ENCODE measurements at regions not wholly inside any gene's neighbourhood (a gene's known extent, or its start where the extent isn't known, plus 50 kb on each side); places are given as distances from the start of the nearest gene placed in this dataset.

DNA sequence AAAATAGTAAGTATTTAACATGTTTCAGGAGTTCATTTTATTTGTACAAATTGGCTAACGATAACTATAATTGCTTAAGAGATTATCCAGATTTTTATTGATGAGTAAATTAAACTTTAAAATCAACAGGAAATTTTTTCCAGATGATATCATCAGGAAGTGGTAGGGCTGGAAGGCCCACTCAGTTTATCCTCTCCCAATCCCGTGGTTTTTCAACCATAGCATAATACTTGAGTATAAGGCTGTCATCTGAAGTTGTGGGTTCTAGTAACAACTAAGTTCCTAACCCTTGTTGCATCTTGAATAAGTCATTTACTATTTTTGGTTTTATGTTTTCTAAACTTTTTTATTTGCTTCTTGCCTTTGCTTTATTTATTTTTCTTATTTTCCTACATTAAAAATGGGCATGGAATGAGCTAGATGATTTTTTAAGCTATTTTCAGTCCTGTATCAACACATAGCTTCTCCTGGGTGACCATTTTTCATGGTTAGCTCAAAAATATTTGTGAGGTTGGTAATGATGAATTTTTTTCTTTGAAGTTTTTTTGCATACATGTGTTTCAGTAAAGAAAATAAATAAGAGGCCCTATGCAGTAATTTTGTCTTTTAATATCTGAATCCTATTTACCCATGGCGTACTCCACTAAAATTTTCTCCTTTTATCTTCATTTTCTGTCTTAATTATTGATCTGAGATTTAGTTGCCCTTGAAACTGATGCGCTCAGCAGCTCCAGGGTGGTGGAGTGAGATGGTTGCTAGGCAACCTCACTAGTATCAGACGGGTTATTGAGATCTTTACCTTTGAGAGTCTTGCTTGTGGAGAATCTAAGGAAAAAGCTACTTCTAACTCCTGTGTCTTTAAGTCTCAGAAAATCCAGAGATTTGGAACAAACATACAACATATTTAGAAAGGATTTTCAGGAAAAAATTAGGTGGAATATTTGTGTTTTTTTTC lies 452.0 kb upstream of the CCDC179 start:
- TF ChIP-seq, protein P1, sequence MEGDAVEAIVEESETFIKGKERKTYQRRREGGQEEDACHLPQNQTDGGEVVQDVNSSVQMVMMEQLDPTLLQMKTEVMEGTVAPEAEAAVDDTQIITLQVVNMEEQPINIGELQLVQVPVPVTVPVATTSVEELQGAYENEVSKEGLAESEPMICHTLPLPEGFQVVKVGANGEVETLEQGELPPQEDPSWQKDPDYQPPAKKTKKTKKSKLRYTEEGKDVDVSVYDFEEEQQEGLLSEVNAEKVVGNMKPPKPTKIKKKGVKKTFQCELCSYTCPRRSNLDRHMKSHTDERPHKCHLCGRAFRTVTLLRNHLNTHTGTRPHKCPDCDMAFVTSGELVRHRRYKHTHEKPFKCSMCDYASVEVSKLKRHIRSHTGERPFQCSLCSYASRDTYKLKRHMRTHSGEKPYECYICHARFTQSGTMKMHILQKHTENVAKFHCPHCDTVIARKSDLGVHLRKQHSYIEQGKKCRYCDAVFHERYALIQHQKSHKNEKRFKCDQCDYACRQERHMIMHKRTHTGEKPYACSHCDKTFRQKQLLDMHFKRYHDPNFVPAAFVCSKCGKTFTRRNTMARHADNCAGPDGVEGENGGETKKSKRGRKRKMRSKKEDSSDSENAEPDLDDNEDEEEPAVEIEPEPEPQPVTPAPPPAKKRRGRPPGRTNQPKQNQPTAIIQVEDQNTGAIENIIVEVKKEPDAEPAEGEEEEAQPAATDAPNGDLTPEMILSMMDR (IDR thresholded peaks at IDR 0.05): no peak
- TF ChIP-seq POLR2A (IDR thresholded peaks at IDR 0.05): no peak

Data from suprapubic skin (tissue), 3 donors.